PC-9 (cell line): ENCODE measurements at regions not wholly inside any gene's neighbourhood (a gene's known extent, or its start where the extent isn't known, plus 50 kb on each side); places are given as distances from the start of the nearest gene placed in this dataset.

Experiments used
- EZH2 ChIP-seq: fragments of 200-600 bp; sonication (generic); IDR thresholded peaks from 2 replicates; pipeline ENCODE4 v1.8.0; 2017; ENCODE audit warnings: antibody characterized with exemption, low read depth
- TF ChIP-seq, protein P1 (sequence below): fragments of 200-600 bp; sonication (generic); conservative IDR thresholded peaks from 2 replicates; pipeline ENCODE4 v1.6.1; 2017; ENCODE audit warnings: mixed run types, antibody characterized with exemption, mild to moderate bottlenecking, moderate library complexity

DNA sequence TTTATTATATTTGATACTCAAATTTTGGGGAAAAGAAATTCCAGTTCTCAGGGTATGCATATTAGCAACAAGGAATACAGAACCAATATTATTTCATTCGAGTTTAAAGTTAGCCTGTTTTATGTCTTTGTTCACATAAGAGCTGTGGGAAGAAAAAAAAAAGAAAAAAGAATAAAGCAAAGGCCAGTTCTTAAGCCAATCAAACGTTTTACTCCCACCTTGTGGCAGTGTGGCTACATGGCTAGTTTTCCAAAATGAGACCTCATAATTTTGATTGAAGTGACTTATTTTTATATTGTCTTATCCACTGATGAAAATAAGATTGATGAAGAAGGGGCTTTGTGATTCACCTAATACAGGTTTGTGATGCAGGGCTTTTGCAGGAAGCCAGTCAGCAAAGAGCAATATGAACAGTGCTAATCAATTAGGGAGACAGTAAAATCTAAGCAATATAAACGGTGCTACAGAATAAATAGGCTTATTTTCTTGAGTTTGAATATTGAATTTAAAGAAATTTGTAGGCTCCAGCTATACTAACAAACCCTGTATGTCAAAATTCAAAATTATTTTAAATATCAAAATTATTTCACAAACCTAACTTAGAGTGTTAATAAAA, 624.1 kb upstream of the FOXG1 start:
- TF ChIP-seq, protein P1, sequence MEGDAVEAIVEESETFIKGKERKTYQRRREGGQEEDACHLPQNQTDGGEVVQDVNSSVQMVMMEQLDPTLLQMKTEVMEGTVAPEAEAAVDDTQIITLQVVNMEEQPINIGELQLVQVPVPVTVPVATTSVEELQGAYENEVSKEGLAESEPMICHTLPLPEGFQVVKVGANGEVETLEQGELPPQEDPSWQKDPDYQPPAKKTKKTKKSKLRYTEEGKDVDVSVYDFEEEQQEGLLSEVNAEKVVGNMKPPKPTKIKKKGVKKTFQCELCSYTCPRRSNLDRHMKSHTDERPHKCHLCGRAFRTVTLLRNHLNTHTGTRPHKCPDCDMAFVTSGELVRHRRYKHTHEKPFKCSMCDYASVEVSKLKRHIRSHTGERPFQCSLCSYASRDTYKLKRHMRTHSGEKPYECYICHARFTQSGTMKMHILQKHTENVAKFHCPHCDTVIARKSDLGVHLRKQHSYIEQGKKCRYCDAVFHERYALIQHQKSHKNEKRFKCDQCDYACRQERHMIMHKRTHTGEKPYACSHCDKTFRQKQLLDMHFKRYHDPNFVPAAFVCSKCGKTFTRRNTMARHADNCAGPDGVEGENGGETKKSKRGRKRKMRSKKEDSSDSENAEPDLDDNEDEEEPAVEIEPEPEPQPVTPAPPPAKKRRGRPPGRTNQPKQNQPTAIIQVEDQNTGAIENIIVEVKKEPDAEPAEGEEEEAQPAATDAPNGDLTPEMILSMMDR: 0 out of 2 replicates have a peak, but pooled peaks have one; percentile 28
- no peak for TF ChIP-seq EZH2
